PC-9 (cell line): ENCODE measurements at regions not wholly inside any gene's neighbourhood (a gene's known extent, or its start where the extent isn't known, plus 50 kb on each side); places are given as distances from the start of the nearest gene placed in this dataset.

ENCODE experiments used
- CTCF ChIP-seq: fragments of 200-600 bp; sonication (generic); conservative IDR thresholded peaks from 2 replicates; pipeline ENCODE4 v1.6.1; 2017; ENCODE audit warnings: mixed run types, antibody characterized with exemption, mild to moderate bottlenecking, moderate library complexity
- EZH2 ChIP-seq: fragments of 200-600 bp; sonication (generic); IDR thresholded peaks from 2 replicates; pipeline ENCODE4 v1.8.0; 2017; ENCODE audit warnings: antibody characterized with exemption, low read depth

- TF ChIP-seq CTCF, result no peak
- no peak for TF ChIP-seq EZH2
Observed at GRCh38 chr3:194272221-194272620, 78.9 kb downstream of the CPN2 start.
